ENCODE measurements at regions not wholly inside any gene's neighbourhood (a gene's known extent, or its start where the extent isn't known, plus 50 kb on each side); places are given as distances from the start of the nearest gene placed in this dataset.

DNA sequence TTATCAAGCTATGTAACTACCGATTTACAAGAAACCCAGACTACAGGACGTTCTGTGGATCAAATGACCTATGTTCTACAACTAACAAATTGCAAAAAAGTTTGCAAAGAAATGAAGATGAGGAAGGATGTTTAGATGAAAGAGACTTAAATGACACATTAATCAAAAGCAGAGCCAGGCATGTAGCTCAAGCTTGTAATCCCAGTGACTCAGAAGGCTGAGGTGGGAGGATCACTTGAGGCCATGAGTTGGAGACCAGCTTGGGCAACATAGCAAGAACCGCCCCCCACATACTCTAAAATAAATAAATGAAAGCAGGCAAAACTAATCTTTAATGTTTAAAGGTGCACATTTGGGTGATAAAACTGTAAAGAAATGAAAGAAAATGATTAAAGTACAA lies 331.9 kb downstream of the BTG1 start:
- TF ChIP-seq, protein P1, sequence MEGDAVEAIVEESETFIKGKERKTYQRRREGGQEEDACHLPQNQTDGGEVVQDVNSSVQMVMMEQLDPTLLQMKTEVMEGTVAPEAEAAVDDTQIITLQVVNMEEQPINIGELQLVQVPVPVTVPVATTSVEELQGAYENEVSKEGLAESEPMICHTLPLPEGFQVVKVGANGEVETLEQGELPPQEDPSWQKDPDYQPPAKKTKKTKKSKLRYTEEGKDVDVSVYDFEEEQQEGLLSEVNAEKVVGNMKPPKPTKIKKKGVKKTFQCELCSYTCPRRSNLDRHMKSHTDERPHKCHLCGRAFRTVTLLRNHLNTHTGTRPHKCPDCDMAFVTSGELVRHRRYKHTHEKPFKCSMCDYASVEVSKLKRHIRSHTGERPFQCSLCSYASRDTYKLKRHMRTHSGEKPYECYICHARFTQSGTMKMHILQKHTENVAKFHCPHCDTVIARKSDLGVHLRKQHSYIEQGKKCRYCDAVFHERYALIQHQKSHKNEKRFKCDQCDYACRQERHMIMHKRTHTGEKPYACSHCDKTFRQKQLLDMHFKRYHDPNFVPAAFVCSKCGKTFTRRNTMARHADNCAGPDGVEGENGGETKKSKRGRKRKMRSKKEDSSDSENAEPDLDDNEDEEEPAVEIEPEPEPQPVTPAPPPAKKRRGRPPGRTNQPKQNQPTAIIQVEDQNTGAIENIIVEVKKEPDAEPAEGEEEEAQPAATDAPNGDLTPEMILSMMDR (IDR thresholded peaks at IDR 0.05; ENCODE audit: low read depth, low read length, missing control alignments): no peak
- no peak overlapping the region for H3K4me3 ChIP-seq (replicated peaks; ENCODE audit: low read depth, low read length)
- DNase-seq (ENCODE audit: extremely low read depth, low read depth): no peak

DNA sequence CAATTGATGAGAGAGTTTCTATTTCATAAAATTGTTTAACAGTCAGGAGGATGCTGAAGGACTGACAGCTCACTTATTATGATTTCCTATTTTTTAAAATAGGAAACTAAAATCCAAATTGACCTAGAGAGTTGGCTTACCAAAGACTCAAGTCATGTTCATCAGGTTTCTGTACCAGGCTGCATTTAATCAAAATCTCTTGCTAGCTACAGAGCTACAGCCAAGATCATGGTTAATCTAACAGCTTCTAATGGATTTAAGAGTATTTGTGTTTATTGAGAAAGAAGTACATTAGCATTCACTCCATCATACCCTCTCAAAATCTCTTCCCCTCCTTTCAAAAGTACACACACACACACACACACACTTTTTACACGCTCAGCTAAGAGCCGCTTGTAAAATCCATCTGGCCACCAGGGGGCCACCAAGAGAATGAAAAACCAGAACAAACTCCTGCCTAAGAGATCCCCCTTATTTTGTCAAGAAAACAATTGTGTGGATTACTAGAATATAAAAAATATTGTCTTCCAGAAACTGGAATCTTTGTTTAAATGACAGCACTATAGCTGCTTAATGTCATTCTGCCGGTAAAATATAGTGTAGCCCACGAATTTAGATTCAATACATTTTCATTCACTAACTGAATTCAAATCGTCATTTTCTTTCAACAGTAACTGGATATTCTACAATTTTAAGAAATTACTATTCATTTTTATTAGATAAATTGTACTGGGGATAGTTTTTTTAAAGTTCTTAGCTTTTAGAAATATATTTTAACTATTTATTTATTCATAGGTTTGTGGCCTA lies 334.0 kb downstream of the BTG1 start:
- TF ChIP-seq, protein P1 (IDR thresholded peaks at IDR 0.05; ENCODE audit: low read depth, low read length, missing control alignments): peak; percentile 74
- no peak for DNase-seq (ENCODE audit: extremely low read depth, low read depth)
- no peak overlapping the region for H3K4me3 ChIP-seq (replicated peaks; ENCODE audit: low read depth, low read length)

DNA sequence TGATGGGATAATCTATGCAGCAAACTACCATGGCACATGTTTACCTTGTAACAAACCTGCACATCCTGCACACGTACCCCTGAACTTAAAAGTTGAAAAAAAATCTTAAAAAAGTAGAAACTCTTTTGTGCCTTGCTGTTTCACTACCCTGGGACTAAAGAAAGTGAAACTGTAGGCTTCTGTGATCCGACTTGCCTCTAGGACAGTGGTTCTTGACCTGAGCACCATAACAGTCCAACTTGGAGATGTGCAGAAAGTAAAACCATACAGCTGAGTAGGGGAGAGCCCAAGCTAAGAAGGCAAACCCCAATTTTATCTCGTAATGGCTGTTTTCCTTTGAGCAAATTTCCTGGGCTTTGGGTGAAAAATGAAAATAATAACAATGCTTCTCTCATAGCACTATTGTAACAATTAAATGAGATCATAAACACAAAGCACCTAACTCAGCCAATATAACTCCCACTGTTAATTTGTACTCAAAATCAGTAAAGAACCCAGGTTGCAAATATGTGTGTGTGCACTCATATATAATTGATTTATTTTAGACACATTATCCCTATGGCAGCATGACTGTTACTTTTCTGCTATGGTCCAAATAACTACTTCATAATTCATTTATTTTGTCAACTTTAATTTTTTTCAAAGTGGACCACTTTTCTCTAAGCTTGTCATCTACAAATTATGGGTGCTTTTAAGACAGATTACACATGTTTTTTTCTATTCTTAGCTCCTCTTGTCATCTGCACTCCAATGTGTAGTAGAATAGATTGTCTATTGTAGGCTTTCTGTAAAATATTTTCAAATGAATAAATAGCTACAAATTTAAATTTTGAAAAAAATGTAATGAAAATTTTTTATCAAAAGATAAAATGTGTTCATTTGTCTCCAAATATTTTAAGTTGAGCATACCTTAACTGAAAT lies 334.9 kb downstream of the BTG1 start:
- no peak for DNase-seq (ENCODE audit: extremely low read depth, low read depth)
- TF ChIP-seq, protein P1 (IDR thresholded peaks at IDR 0.05; ENCODE audit: low read depth, low read length, missing control alignments): no peak
- H3K4me3 ChIP-seq (replicated peaks; ENCODE audit: low read depth, low read length): no peak overlapping the region

DNA sequence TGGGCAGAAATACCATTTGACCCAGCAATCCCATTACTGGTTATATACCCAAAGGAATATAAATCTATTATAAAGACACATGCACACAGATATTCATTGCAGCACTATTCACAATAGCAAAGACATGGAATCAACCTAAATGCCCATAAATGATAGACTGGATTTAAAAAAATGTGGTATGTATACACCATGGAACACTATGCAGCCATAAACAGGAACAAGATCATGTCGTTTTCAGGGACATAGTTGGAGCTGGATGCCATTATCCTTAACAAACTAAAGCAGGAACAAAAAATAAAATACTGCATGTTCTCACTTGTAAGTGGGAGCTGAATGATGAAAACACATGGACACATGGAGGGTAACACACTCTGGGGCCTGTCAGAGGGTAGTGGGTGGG lies 335.6 kb downstream of the BTG1 start:
- H3K4me3 ChIP-seq (replicated peaks; ENCODE audit: low read depth, low read length): no peak overlapping the region
- no peak for DNase-seq (ENCODE audit: extremely low read depth, low read depth)
- TF ChIP-seq, protein P1 (IDR thresholded peaks at IDR 0.05; ENCODE audit: low read depth, low read length, missing control alignments): no peak

DNA sequence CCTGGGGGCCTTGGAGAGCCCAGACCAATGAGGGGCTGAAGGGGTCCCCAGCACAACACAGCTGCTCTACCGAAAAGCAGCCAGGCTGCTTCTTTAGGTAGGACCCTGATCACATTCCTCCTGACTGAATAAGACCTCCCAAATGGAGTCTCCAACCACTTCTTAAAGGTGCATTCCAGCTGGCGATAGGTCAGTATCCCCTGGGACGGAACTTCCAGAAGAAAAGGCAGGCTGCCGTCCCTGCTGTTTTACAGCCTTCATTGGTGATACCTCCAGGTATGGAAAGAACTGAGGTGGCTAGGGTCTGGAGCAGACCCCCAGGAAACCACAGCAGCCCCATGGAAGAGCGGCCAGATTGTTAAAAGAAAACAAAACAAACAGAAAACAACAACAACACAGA lies 340.6 kb downstream of the BTG1 start:
- H3K4me3 ChIP-seq (replicated peaks; ENCODE audit: low read depth, low read length): no peak overlapping the region
- TF ChIP-seq, protein P1 (IDR thresholded peaks at IDR 0.05; ENCODE audit: low read depth, low read length, missing control alignments): no peak
- DNase-seq (ENCODE audit: extremely low read depth, low read depth): no peak

DNA sequence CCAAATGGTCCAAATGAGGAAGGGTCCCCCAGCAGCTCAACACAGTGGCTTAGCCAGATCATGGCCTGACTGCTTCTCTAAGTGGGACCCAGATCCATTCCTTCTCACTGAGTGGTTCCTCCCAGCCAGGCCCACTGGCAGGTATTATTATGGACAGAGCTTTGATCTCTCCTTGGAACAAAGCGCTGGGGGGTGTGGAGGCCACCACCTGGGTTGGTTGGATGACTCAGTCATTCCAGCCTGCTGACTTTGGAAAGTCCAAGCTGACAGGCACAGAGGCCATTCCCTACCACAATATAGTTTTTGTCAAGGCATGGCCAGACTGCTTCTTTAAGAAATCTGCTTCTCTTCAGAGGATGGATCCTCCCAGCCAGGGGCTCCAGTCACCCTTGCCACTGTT lies 341.1 kb downstream of the BTG1 start:
- TF ChIP-seq, protein P1 (IDR thresholded peaks at IDR 0.05; ENCODE audit: low read depth, low read length, missing control alignments): no peak
- no peak overlapping the region for H3K4me3 ChIP-seq (replicated peaks; ENCODE audit: low read depth, low read length)
- DNase-seq (ENCODE audit: extremely low read depth, low read depth): no peak

Measured in HFF-Myc (cell line).